ENCODE measurements at regions not wholly inside any gene's neighbourhood (a gene's known extent, or its start where the extent isn't known, plus 50 kb on each side); places are given as distances from the start of the nearest gene placed in this dataset.

GRCh38 chr3:103894162-103894822, 1459.5 kb downstream of the ZPLD1 start:
- no peak overlapping the region for H3K4me3 ChIP-seq (ENCODE audit: low read length)
- DNase-seq (ENCODE audit: low read depth) = no peak
- no peak for TF ChIP-seq CTCF (conservative IDR thresholded peaks at IDR 0.05; ENCODE audit: low read length)

DNA sequence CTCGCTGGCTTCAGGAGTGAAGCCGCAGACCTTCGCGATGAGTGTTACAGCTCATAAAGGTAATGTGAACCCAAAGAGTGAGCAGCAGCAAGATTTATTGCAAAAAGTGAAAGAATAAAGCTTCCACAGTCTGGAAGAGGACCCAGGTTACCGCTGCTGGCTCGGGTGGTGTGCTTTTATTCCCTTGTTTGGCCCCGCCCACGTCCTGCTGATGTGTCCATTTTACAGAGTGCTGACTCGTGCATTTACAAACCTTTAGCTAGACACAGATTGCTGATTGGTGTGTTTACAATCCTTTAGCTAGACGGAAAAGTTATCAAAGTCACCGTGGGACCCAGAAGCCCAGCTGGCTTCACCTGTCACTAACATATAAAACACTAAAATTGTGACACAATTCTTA, 1464.5 kb downstream of the ZPLD1 start:
- TF ChIP-seq CTCF (conservative IDR thresholded peaks at IDR 0.05; ENCODE audit: low read length) = no peak
- no peak for DNase-seq (ENCODE audit: low read depth)
- no peak overlapping the region for H3K4me3 ChIP-seq (ENCODE audit: low read length)

GRCh38 chr3:103904991-103905390, 1461.7 kb upstream of the ALCAM start:
- DNase-seq (ENCODE audit: low read depth) = no peak
- no peak overlapping the region for H3K4me3 ChIP-seq (ENCODE audit: low read length)
- no peak for TF ChIP-seq CTCF (conservative IDR thresholded peaks at IDR 0.05; ENCODE audit: low read length)

DNA sequence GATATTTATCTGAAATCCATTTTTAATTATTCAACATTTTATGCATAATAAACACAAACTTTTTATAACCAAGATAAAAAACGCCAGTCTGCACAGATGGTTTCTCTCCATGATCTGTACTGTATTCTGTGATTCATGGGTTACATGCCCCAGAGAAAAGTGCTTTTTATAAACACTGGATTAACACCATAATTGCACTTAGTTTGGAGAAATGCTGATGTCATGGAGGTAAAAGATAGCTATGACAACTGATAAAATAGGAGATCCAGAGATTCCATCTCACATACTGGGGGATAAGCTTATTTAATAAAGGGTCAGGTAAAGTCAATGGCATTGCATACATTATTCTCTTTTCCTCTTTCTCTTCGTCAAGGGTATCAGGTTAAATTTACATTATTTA, 1460.4 kb upstream of the ALCAM start:
- no peak for TF ChIP-seq CTCF (conservative IDR thresholded peaks at IDR 0.05; ENCODE audit: low read length)
- no peak for DNase-seq (ENCODE audit: low read depth)
- H3K4me3 ChIP-seq (ENCODE audit: low read length) = no peak overlapping the region

DNA sequence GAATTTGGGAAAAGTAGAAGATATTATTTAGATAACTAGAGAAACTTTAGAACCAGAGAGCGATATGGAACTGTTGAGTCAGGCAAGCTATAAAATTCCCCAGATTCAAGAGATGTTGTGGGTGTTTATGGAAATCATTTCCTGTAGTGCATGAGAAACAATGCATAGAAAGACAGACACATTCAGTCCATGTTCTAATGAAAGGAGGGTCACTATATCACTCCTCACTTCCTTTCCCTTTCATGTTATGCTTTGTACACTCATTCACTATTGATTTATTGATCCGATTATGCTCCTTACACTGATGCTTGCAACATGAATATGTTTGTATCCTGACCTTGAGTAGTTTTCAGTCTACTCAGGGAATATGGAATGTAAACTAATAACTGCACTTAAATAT, 1459.9 kb upstream of the ALCAM start:
- no peak for TF ChIP-seq CTCF (conservative IDR thresholded peaks at IDR 0.05; ENCODE audit: low read length)
- H3K4me3 ChIP-seq (ENCODE audit: low read length) = no peak overlapping the region
- DNase-seq (ENCODE audit: low read depth) = no peak

DNA sequence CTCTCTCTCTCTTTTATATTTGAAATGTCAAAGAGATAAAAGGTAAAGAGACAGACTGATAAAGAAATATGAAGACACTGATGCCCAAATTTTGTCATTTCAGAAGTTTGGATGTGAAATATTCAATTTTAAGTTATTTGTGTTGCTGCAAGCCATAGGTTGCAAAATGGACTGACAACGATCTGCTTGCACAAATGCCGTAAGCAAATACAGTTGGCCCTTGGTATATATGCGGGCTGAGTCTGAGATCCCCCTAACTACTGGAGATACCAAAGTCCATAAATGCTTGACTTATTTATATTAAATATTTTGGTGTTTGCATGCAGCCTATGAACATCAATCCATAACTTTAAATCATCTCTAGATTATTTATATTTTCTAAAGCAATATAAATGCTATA, 1459.1 kb upstream of the ALCAM start:
- no peak for TF ChIP-seq CTCF (conservative IDR thresholded peaks at IDR 0.05; ENCODE audit: low read length)
- DNase-seq (ENCODE audit: low read depth) = no peak
- no peak overlapping the region for H3K4me3 ChIP-seq (ENCODE audit: low read length)

DNA sequence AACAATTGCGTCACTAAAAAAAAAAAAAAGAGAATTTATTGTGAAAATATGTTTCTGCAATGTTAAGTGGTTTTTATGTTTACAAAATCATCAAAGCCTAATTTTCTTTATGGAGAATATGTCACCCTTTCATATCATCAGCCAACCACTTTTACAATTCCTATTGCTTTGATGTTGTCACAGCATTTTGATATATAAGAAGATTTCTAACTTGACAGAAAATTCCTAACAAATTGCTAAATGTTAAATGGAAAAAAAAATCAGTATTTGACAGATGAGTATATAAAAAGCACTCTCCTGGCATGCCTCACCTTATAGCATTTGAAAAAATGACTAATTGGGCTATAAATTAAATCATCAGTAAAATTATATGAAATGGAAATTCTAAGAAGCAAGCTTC, 1457.3 kb upstream of the ALCAM start:
- no peak overlapping the region for H3K4me3 ChIP-seq (ENCODE audit: low read length)
- no peak for DNase-seq (ENCODE audit: low read depth)
- no peak for TF ChIP-seq CTCF (conservative IDR thresholded peaks at IDR 0.05; ENCODE audit: low read length)
